Lower lobe of right lung (tissue), 2 donors: ENCODE measurements at regions not wholly inside any gene's neighbourhood (a gene's known extent, or its start where the extent isn't known, plus 50 kb on each side); places are given as distances from the start of the nearest gene placed in this dataset.

Experiments used
- ATAC-seq, 2 donors: fragments of 200-7000 bp; cut with Tn5 transposase; one replicate each; pipeline ENCODE4 v1.9.1; 2020 to 2022; ENCODE audit warnings: mild to moderate bottlenecking in 2 of 2, moderate library complexity in 2 of 2
- DNase-seq: peaks from one replicate; pipeline ENCODE4 v3.0.0-alpha.2; 2020
- H3K27ac ChIP-seq: fragments of 200-600 bp; one replicate; pipeline ENCODE4 v1.8.0; 2022
- H3K27me3 ChIP-seq: fragments of 200-600 bp; one replicate; pipeline ENCODE4 v1.8.0; 2022; ENCODE audit warnings: low read depth
- H3K36me3 ChIP-seq: fragments of 200-600 bp; one replicate; pipeline ENCODE4 v1.8.0; 2022; ENCODE audit warnings: mild to moderate bottlenecking
- H3K4me1 ChIP-seq: fragments of 200-600 bp; one replicate; pipeline ENCODE4 v1.8.0; 2022
- H3K4me3 ChIP-seq: fragments of 200-600 bp; one replicate; pipeline ENCODE4 v1.8.0; 2022; ENCODE audit warnings: mild to moderate bottlenecking
- H3K9me3 ChIP-seq: fragments of 200-600 bp; one replicate; pipeline ENCODE4 v1.8.0; 2022
- intact Hi-C: fragments of 100-400 bp; cut with DNase I; formaldehyde crosslinking; loops from one replicate; pipeline ENCODE4 v1.11.0; 2022
- TF ChIP-seq, protein P1 (sequence below): fragments of 200-600 bp; IDR thresholded peaks from one replicate; pipeline ENCODE4 v1.8.0; 2022; ENCODE audit warnings: antibody characterized with exemption, mild to moderate bottlenecking
- donor health status: DM: no; HTN: yes; CAD: no; lungs with severe emphysema.

GRCh38 chr13:55705526-55705925 is 1435.2 kb upstream of the PRR20A start:
- intact Hi-C loops, result no loop called here
- no peak for ATAC-seq
- Histone ChIP-seq H3K27ac (no peak overlapping the region), H3K36me3 (no peaks in the 10 kb centered on the region), H3K9me3 (no peaks in the 10 kb centered on the region), H3K27me3 (no peaks in the 10 kb centered on the region), H3K4me3 (no peak overlapping the region), H3K4me1 (no peaks in the 10 kb centered on the region)
- no peak for DNase-seq
- TF ChIP-seq, protein P1, sequence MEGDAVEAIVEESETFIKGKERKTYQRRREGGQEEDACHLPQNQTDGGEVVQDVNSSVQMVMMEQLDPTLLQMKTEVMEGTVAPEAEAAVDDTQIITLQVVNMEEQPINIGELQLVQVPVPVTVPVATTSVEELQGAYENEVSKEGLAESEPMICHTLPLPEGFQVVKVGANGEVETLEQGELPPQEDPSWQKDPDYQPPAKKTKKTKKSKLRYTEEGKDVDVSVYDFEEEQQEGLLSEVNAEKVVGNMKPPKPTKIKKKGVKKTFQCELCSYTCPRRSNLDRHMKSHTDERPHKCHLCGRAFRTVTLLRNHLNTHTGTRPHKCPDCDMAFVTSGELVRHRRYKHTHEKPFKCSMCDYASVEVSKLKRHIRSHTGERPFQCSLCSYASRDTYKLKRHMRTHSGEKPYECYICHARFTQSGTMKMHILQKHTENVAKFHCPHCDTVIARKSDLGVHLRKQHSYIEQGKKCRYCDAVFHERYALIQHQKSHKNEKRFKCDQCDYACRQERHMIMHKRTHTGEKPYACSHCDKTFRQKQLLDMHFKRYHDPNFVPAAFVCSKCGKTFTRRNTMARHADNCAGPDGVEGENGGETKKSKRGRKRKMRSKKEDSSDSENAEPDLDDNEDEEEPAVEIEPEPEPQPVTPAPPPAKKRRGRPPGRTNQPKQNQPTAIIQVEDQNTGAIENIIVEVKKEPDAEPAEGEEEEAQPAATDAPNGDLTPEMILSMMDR, result no peak

DNA sequence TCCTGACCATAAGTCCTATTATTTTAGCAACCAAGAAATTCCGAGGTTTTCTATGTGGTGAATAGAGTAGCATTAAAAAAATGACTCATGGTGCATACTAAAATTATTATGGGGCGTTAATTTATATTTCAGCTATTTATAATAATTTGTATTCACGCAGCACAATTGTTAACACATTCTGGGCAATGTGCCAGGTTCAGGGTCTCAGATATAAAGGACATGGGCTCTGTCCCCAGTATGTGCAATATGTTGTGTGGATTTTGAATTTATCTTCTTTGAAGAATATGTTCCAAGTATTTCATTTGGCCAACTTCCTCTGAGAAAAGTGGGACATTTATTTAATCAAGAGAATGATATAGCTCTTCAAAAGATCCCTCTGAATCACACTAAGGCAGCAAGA is 1434.7 kb upstream of the PRR20A start:
- DNase-seq (no peak), ATAC-seq (no peak)
- intact Hi-C loops, result no loop called here
- Histone ChIP-seq H3K4me1 (no peaks in the 10 kb centered on the region), H3K27me3 (no peaks in the 10 kb centered on the region), H3K4me3 (no peak overlapping the region), H3K27ac (no peak overlapping the region), H3K9me3 (no peaks in the 10 kb centered on the region), H3K36me3 (no peaks in the 10 kb centered on the region)
- TF ChIP-seq, protein P1, result no peak

DNA sequence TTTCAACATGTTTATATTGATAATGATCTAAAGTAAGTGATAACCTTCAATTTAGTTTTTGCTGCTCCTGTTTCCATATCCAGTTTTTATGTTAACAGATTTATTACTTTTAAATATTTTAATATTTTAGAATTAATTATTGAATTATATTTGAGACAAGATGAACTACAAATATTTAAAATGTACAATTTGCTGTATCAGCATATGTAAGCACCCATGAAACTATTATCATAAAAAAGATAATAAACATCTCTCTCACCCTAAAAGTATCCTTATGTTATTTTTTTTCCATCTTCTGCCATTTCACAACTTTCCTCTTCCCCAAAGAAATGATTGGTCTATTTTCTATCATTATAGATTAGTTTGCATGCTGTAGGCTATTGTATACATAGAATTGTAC is 1426.6 kb upstream of the PRR20A start:
- ATAC-seq, result no peak
- Histone ChIP-seq H3K4me1 (no peaks in the 10 kb centered on the region), H3K27me3 (no peaks in the 10 kb centered on the region), H3K36me3 (no peaks in the 10 kb centered on the region), H3K9me3 (peaks cover 6% of the 10 kb centered on the region), H3K27ac (no peak overlapping the region), H3K4me3 (no peak overlapping the region)
- no peak for DNase-seq
- intact Hi-C loops, result no loop called here
- TF ChIP-seq, protein P1, result no peak

DNA sequence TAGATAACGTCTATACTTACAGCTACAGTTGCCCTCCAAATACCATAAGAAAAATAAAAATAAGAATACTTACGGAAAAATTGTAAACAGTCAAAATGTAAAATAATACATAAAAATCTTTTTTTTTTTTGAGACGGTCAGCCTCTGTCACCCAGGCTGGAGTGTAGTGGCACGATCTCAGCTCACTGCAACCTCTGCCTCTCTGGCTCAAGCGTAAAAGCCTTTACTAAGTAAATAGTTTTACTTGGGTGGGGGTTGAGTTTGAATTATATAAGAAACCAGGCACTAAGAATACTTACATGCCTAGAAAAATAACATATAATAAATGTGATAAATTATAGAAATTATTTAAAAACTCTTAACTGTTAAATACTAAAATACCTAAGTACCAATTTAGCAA is 1413.0 kb upstream of the PRR20A start:
- DNase-seq, result no peak
- no peak overlapping the region for H3K4me3 ChIP-seq
- H3K27ac ChIP-seq, result no peak overlapping the region
- H3K27me3 ChIP-seq, result no peaks in the 10 kb centered on the region
- TF ChIP-seq, protein P1, result no peak
- intact Hi-C loops, result no loop called here
- no peaks in the 10 kb centered on the region for H3K36me3 ChIP-seq
- no peak for ATAC-seq
- no peaks in the 10 kb centered on the region for H3K9me3 ChIP-seq
- H3K4me1 ChIP-seq, result no peaks in the 10 kb centered on the region

GRCh38 chr13:55728247-55728646 is 1412.5 kb upstream of the PRR20A start:
- intact Hi-C loops, result no loop called here
- H3K4me1 ChIP-seq, result no peaks in the 10 kb centered on the region
- H3K27ac ChIP-seq, result no peak overlapping the region
- no peaks in the 10 kb centered on the region for H3K36me3 ChIP-seq
- H3K4me3 ChIP-seq, result no peak overlapping the region
- ATAC-seq (no peak), DNase-seq (no peak)
- no peaks in the 10 kb centered on the region for H3K9me3 ChIP-seq
- TF ChIP-seq, protein P1, result no peak
- H3K27me3 ChIP-seq, result no peaks in the 10 kb centered on the region

GRCh38 chr13:55745828-55746227 is 1394.9 kb upstream of the PRR20A start:
- no peak for DNase-seq
- H3K9me3 ChIP-seq, result no peaks in the 10 kb centered on the region
- no peak for ATAC-seq
- TF ChIP-seq, protein P1, result no peak
- intact Hi-C loops, result no loop called here
- no peaks in the 10 kb centered on the region for H3K27me3 ChIP-seq
- no peaks in the 10 kb centered on the region for H3K4me1 ChIP-seq
- no peaks in the 10 kb centered on the region for H3K36me3 ChIP-seq
- no peak overlapping the region for H3K27ac ChIP-seq
- no peak overlapping the region for H3K4me3 ChIP-seq
